B cell (primary cell): ENCODE measurements at regions not wholly inside any gene's neighbourhood (a gene's known extent, or its start where the extent isn't known, plus 50 kb on each side); places are given as distances from the start of the nearest gene placed in this dataset.

Source experiments
- ATAC-seq: fragments of 200-7000 bp; cut with Tn5 transposase; one replicate; pipeline ENCODE4 v1.10.0; 2021; ENCODE audit warnings: low read depth, mild to moderate bottlenecking, moderate number of reproducible peaks, moderate library complexity
- CTCF ChIA-PET: fragments of 350-600 bp; sonication (Branson Sonifier 250); formaldehyde crosslinking; loops from one replicate; lab custom pipeline; 2021; ENCODE audit warnings: antibody characterized with exemption, inconsistent platforms; lab: Charles Lee
- POLR2A ChIA-PET: fragments of 350-600 bp; sonication (Branson Sonifier 250); formaldehyde crosslinking; loops from one replicate; lab custom pipeline; 2021; ENCODE audit warnings: antibody characterized with exemption; lab: Charles Lee
- DNase-seq: peaks from one replicate; pipeline ENCODE4 v3.0.0; 2013
- H2AFZ ChIP-seq: 2 replicates; pipeline ENCODE4 v1.6.1; 2012; ENCODE audit warnings: mild to moderate bottlenecking, low read depth, low read length; ENCODE audit not compliant: insufficient read depth, poor library complexity, severe bottlenecking
- H3K27ac ChIP-seq, 2 donors: 1 replicate in 1 of 2; 2 replicates in 1 of 2; pipeline ENCODE4 v1.5.1; 2012 to 2013; ENCODE audit warnings: low read length in 2 of 2, mild to moderate bottlenecking in 2 of 2, moderate library complexity in 1 of 2
- H3K27me3 ChIP-seq, 4 experiments: fragments of 200-600 bp in 1 of 4; sonication (generic) in 1 of 4; replicated peaks in 1 of 4; 1 replicate in 2 of 4; 2 replicates in 2 of 4; pipeline versions ENCODE4 v1.6.1 to v1.7.0; 2013 to 2016; ENCODE audit warnings: low read length in 3 of 4, mild to moderate bottlenecking in 2 of 4, mixed read lengths in 1 of 4, moderate library complexity in 1 of 4; ENCODE audit not compliant: insufficient read depth in 4 of 4, control insufficient read depth in 3 of 4; ENCODE audit errors: control extremely low read depth in 1 of 4
- H3K36me3 ChIP-seq, 2 experiments: replicated peaks in 1 of 2; 1 replicate in 1 of 2; 2 replicates in 1 of 2; pipeline versions ENCODE4 v1.6.1 to v1.7.1; 2013; ENCODE audit warnings: low read length in 1 of 2; ENCODE audit not compliant: insufficient read depth in 2 of 2, control insufficient read depth in 1 of 2; ENCODE audit errors: control extremely low read depth in 1 of 2, extremely low read depth in 1 of 2
- H3K4me1 ChIP-seq, 2 donors: fragments of 200-600 bp in 1 of 2; sonication (generic) in 1 of 2; 1 replicate in 1 of 2; 2 replicates in 1 of 2; pipeline versions ENCODE4 v1.5.1 to v1.6.1; 2013 to 2017; ENCODE audit warnings: low read length in 2 of 2; ENCODE audit not compliant: control insufficient read depth in 2 of 2, insufficient read depth in 2 of 2
- H3K4me2 ChIP-seq: replicated peaks from 2 replicates; pipeline ENCODE3; 2012; ENCODE audit warnings: mild to moderate bottlenecking, low read depth, low read length; ENCODE audit not compliant: poor library complexity, severe bottlenecking
- H3K4me3 ChIP-seq, 5 experiments: fragments of 200-600 bp in 1 of 5; sonication (generic) in 1 of 5; 1 replicate in 3 of 5; 2 replicates in 2 of 5; pipeline versions ENCODE4 v1.5.1 to v1.7.0; 2011 to 2016; ENCODE audit warnings: low read length in 4 of 5, mild to moderate bottlenecking in 4 of 5, low read depth in 2 of 5, control low read depth in 1 of 5, moderate library complexity in 1 of 5; ENCODE audit not compliant: insufficient read depth in 1 of 5; ENCODE audit errors: control extremely low read depth in 1 of 5, extremely low read depth in 1 of 5
- H3K79me2 ChIP-seq: fragments of 200-600 bp; sonication (generic); one replicate; pipeline ENCODE4 v1.6.0; 2016; ENCODE audit warnings: low read length; ENCODE audit not compliant: control insufficient read depth, insufficient read depth
- H3K9ac ChIP-seq: fragments of 200-600 bp; sonication (generic); 2 replicates; pipeline ENCODE4 v1.6.1; 2017; ENCODE audit warnings: mild to moderate bottlenecking, low read length, moderate library complexity
- H3K9me3 ChIP-seq, 3 donors: one replicate each; pipeline versions ENCODE4 v1.6.1 to v1.7.1; 2013; ENCODE audit warnings: low read length in 2 of 3; ENCODE audit not compliant: control insufficient read depth in 2 of 3, insufficient read depth in 1 of 3; ENCODE audit errors: control extremely low read depth in 1 of 3
- H4K20me1 ChIP-seq: 2 replicates; pipeline ENCODE4 v1.6.0; 2012; ENCODE audit warnings: mild to moderate bottlenecking, low read length; ENCODE audit not compliant: insufficient read depth, control insufficient read depth, poor library complexity, severe bottlenecking
- H3K27ac Mint-ChIP-seq: one replicate; pipeline ENCODE4 v1.8.0; 2021; ENCODE audit warnings: mixed read lengths
- H3K27me3 Mint-ChIP-seq: one replicate; pipeline ENCODE4 v1.8.0; 2021; ENCODE audit warnings: mixed read lengths
- H3K4me1 Mint-ChIP-seq: one replicate; pipeline ENCODE4 v1.8.0; 2021; ENCODE audit warnings: mixed read lengths
- H3K4me3 Mint-ChIP-seq: one replicate; pipeline ENCODE4 v1.8.0; 2021; ENCODE audit warnings: mixed read lengths
- H3K9me3 Mint-ChIP-seq: one replicate; pipeline ENCODE4 v1.8.0; 2022; ENCODE audit warnings: mixed read lengths; ENCODE audit not compliant: insufficient read depth
- EZH2 ChIP-seq: IDR thresholded peaks from 2 replicates; pipeline ENCODE4 v1.6.1; 2012; ENCODE audit warnings: borderline replicate concordance, low read depth, mild to moderate bottlenecking, moderate library complexity, low read length; ENCODE audit not compliant: insufficient read depth, poor library complexity, severe bottlenecking
- whole genome bisulfite sequencing: methylation state at CpG from one replicate; pipeline ENCODE4 v1.1.5; 2013; ENCODE audit warnings: missing lambda C conversion rate; ENCODE audit not compliant: insufficient coverage; 5-methylcytosine and 5-hydroxymethylcytosine counted together
- intact Hi-C: fragments of 100-400 bp; cut with micrococcal nuclease; formaldehyde crosslinking; loops from one replicate; pipeline ENCODE4 v1.10.0; 2022
- TF ChIP-seq, protein P1 (sequence below): fragments of 200-600 bp; IDR thresholded peaks from one replicate; pipeline ENCODE4 v1.8.0; 2022; ENCODE audit warnings: antibody characterized with exemption, mild to moderate bottlenecking

- no peak for DNase-seq
- H3K27me3 ChIP-seq = no peaks in the 10 kb centered on the region
- no peaks in the 10 kb centered on the region for H3K36me3 ChIP-seq
- H3K9me3 ChIP-seq = no peaks in the 10 kb centered on the region
- no peak for TF ChIP-seq EZH2
- TF ChIP-seq, protein P1, sequence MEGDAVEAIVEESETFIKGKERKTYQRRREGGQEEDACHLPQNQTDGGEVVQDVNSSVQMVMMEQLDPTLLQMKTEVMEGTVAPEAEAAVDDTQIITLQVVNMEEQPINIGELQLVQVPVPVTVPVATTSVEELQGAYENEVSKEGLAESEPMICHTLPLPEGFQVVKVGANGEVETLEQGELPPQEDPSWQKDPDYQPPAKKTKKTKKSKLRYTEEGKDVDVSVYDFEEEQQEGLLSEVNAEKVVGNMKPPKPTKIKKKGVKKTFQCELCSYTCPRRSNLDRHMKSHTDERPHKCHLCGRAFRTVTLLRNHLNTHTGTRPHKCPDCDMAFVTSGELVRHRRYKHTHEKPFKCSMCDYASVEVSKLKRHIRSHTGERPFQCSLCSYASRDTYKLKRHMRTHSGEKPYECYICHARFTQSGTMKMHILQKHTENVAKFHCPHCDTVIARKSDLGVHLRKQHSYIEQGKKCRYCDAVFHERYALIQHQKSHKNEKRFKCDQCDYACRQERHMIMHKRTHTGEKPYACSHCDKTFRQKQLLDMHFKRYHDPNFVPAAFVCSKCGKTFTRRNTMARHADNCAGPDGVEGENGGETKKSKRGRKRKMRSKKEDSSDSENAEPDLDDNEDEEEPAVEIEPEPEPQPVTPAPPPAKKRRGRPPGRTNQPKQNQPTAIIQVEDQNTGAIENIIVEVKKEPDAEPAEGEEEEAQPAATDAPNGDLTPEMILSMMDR = no peak
- no peaks in the 10 kb centered on the region for H4K20me1 ChIP-seq
- Mint-ChIP-seq H3K4me3 (no peak overlapping the region), H3K27ac (no peak overlapping the region), H3K9me3 (no peaks in the 10 kb centered on the region), H3K27me3 (peaks cover 3% of the 10 kb centered on the region), H3K4me1 (peaks cover 8% of the 10 kb centered on the region)
- no peaks in the 10 kb centered on the region for H3K79me2 ChIP-seq
- no peak overlapping the region for H3K4me3 ChIP-seq
- ChIA-PET CTCF (no interaction called here), POLR2A (no interaction called here)
- WGBS = 91% methylated on average over 9 of the region's 16 CpGs
- no peak overlapping the region for H3K4me2 ChIP-seq
- no peak overlapping the region for H3K27ac ChIP-seq
- H2AFZ ChIP-seq = no peak overlapping the region
- H3K4me1 ChIP-seq = peaks cover 6 to 12% of the 10 kb centered on the region in 2 donors
- ATAC-seq = no peak
- intact Hi-C loops = no loop called here
- no peak overlapping the region for H3K9ac ChIP-seq
Observed at GRCh38 chr7:59079-60016, 133.0 kb upstream of the FAM20C start.

DNA sequence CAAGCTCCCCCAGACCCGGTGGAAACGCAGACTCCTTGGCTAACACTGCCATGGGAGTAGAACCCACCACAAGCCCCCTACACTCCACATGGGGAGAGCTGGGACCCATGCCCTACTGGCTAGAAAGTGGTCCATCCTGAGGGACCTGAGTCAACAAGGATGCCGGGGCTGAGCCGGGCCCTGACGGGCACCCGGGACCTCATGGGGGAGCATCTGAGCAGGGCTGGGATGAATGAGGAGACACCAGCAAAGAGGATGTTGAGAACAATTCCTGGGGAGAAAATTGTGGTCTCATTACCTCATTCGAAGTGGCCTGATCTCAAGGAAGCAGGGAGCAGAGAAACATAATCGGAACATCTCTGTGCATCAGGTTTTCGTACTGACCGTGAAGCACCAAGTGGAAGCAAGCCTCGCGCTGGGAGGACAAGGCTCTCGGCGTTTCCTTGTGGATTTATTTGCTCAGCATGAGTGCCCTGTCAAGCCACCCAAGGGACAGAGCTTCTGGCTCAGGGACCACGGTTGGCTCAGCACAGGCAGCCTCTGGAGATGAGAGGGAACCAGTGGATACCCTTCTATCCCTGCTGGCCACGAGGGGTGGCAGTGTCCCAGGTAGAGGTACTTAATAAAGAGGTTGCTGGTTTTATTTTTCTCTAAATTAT is 132.2 kb upstream of the FAM20C start:
- intact Hi-C loops = no loop called here
- DNase-seq (no peak), ATAC-seq (no peak)
- Histone ChIP-seq H3K27ac (no peak overlapping the region), H3K4me3 (no peak overlapping the region), H3K27me3 (no peaks in the 10 kb centered on the region), H3K4me2 (no peak overlapping the region), H3K9ac (no peak overlapping the region), H2AFZ (no peak overlapping the region), H4K20me1 (no peaks in the 10 kb centered on the region), H3K79me2 (no peaks in the 10 kb centered on the region), H3K36me3 (no peaks in the 10 kb centered on the region), H3K9me3 (no peaks in the 10 kb centered on the region), H3K4me1 (peaks cover 6 to 12% of the 10 kb centered on the region in 2 donors)
- Mint-ChIP-seq H3K27me3 (peaks cover 3% of the 10 kb centered on the region), H3K27ac (no peak overlapping the region), H3K4me1 (peaks cover 8% of the 10 kb centered on the region), H3K4me3 (no peak overlapping the region), H3K9me3 (no peaks in the 10 kb centered on the region)
- 92% methylated on average over 16 of the region's 16 CpGs for WGBS
- POLR2A ChIA-PET = no interaction called here
- TF ChIP-seq EZH2 = no peak
- TF ChIP-seq, protein P1 = no peak
- CTCF ChIA-PET = no interaction called here
